ENCODE measurements at regions not wholly inside any gene's neighbourhood (a gene's known extent, or its start where the extent isn't known, plus 50 kb on each side); places are given as distances from the start of the nearest gene placed in this dataset.
A peak's percentile ranks its signal among the peaks of the same experiment; 100 is the strongest.
"Not testable (repeated sequence)": the region's sequence is repeated elsewhere in the genome, so short reads cannot be mapped to it uniquely, and the experiment has no call there.

- H3K4me3 ChIP-seq (ENCODE audit: low read depth, low read length, poor library complexity, severe bottlenecking), result no peak overlapping the region
- H3K36me3 ChIP-seq (ENCODE audit: insufficient read depth, low read length, poor library complexity, severe bottlenecking), result no peaks in the 10 kb centered on the region
- no peaks in the 10 kb centered on the region for H3K9me3 ChIP-seq (ENCODE audit: low read depth, low read length, poor library complexity, severe bottlenecking)
- POLR2A ChIA-PET (ENCODE audit: low non-redundant PET), result no interaction called here
- intact Hi-C loops (cut with micrococcal nuclease; ENCODE audit: unreplicated experiment), result no loop called here
- H3K27me3 ChIP-seq (replicated peaks; ENCODE audit: insufficient read depth, low read depth, low read length, poor library complexity), result no peaks in the 10 kb centered on the region
- CTCF ChIA-PET, result interaction anchor here (0.5 kb wide), 1 partner anchor 619 kb away, joined by 8 read pairs; no protein-coding TSS in a partner anchor
- no TSS peak for BruUV-seq (replicated peaks)
- peaks cover 5% of the 10 kb centered on the region for H3K4me1 ChIP-seq (ENCODE audit: insufficient read depth, low read length, poor library complexity, severe bottlenecking)
- TF ChIP-seq CTCF (conservative IDR thresholded peaks at IDR 0.05; ENCODE audit: low read depth, low read length) (no peak), EZH2 (IDR thresholded peaks at IDR 0.05; ENCODE audit: borderline replicate concordance, low read depth, low read length, poor library complexity, severe bottlenecking) (no peak)
- DNase-seq (ENCODE audit: low spot score), result peak; percentile 26
- no peak overlapping the region for H3K27ac ChIP-seq (ENCODE audit: low read depth, low read length, poor library complexity, severe bottlenecking)
Measured at GRCh38 chr1:161420763-161421455, 53.2 kb upstream of the CFAP126 start.

GRCh38 chr1:161417536-161417935 lies 49.9 kb upstream of the CFAP126 start:
- H3K9me3 ChIP-seq (ENCODE audit: low read depth, low read length, poor library complexity, severe bottlenecking); H3K27me3 ChIP-seq (replicated peaks; ENCODE audit: insufficient read depth, low read depth, low read length, poor library complexity); DNase-seq (ENCODE audit: low spot score); H3K4me1 ChIP-seq (ENCODE audit: insufficient read depth, low read length, poor library complexity, severe bottlenecking); intact Hi-C loops (cut with micrococcal nuclease; ENCODE audit: unreplicated experiment); POLR2A ChIA-PET (ENCODE audit: low non-redundant PET); H3K27ac ChIP-seq (ENCODE audit: low read depth, low read length, poor library complexity, severe bottlenecking); H3K4me3 ChIP-seq (ENCODE audit: low read depth, low read length, poor library complexity, severe bottlenecking); CTCF ChIA-PET; BruUV-seq (replicated peaks); H3K36me3 ChIP-seq (ENCODE audit: insufficient read depth, low read length, poor library complexity, severe bottlenecking): not testable (repeated sequence)

Measured in A673 (cell line).